Neural cell (in vitro differentiated cells): ENCODE measurements at regions not wholly inside any gene's neighbourhood (a gene's known extent, or its start where the extent isn't known, plus 50 kb on each side); places are given as distances from the start of the nearest gene placed in this dataset.

Source experiments
- H2AFZ ChIP-seq: fragments of 200-600, 300-800 bp; sonication (generic), shearing (Covaris generic); 2 replicates; pipeline ENCODE4 v1.6.0; 2014; ENCODE audit warnings: low read depth, mild to moderate bottlenecking, antibody characterized with exemption, low read length, moderate library complexity
- H3F3A ChIP-seq: fragments of 200-600 bp; shearing (Covaris generic); 2 replicates; pipeline ENCODE4 v1.6.1; 2016; ENCODE audit warnings: mild to moderate bottlenecking, moderate library complexity, mixed read lengths, antibody characterized with exemption, low read length; ENCODE audit not compliant: insufficient read depth, poor library complexity, severe bottlenecking
- H3K27ac ChIP-seq: fragments of 200-600, 300-800 bp; sonication (generic), shearing (Covaris generic); 2 replicates; pipeline ENCODE4 v1.5.1; 2014; ENCODE audit warnings: mild to moderate bottlenecking, low read length, moderate library complexity
- H3K27me3 ChIP-seq: fragments of 300-800, 200-600 bp; sonication (generic), shearing (Covaris generic); 2 replicates; pipeline ENCODE4 v1.6.0; 2014; ENCODE audit warnings: mild to moderate bottlenecking, low read depth, low read length, moderate library complexity; ENCODE audit not compliant: insufficient read depth
- H3K36me3 ChIP-seq: fragments of 300-800, 200-600 bp; sonication (generic), shearing (Covaris generic); 2 replicates; pipeline ENCODE4 v1.5.1; 2014; ENCODE audit warnings: mild to moderate bottlenecking, antibody characterized with exemption, low read length, moderate library complexity; ENCODE audit not compliant: insufficient read depth
- H3K4me2 ChIP-seq: fragments of 300-800, 200-600 bp; sonication (generic), shearing (Covaris generic); 2 replicates; pipeline ENCODE4 v1.6.0; 2014; ENCODE audit warnings: mild to moderate bottlenecking, low read length
- H3K4me3 ChIP-seq: fragments of 300-800, 200-600 bp; sonication (generic), shearing (Covaris generic); 2 replicates; pipeline ENCODE4 v1.5.1; 2014; ENCODE audit warnings: mild to moderate bottlenecking, low read length, moderate library complexity
- H3K79me2 ChIP-seq: fragments of 200-600 bp; shearing (Covaris generic); replicated peaks from 2 replicates; pipeline ENCODE4 v1.6.0; 2014; ENCODE audit warnings: mild to moderate bottlenecking, low read length, moderate library complexity; ENCODE audit not compliant: insufficient read depth
- H3K9ac ChIP-seq: fragments of 300-800, 200-600 bp; sonication (generic), shearing (Covaris generic); 2 replicates; pipeline ENCODE4 v1.6.1; 2016; ENCODE audit warnings: mild to moderate bottlenecking, low read length, mixed read lengths
- H3K9me2 ChIP-seq: fragments of 200-600 bp; shearing (Covaris generic); 2 replicates; pipeline ENCODE4 v1.6.1; 2016; ENCODE audit warnings: mild to moderate bottlenecking, low read length, mixed read lengths; ENCODE audit not compliant: insufficient read depth
- H3K9me3 ChIP-seq: fragments of 200-600, 300-800 bp; sonication (generic), shearing (Covaris generic); 2 replicates; pipeline ENCODE4 v1.6.1; 2016; ENCODE audit warnings: mild to moderate bottlenecking, mixed run types, low read length, moderate library complexity, mixed read lengths
- H4K20me1 ChIP-seq: fragments of 200-600 bp; shearing (Covaris generic); 2 replicates; pipeline ENCODE4 v1.6.1; 2016; ENCODE audit warnings: mild to moderate bottlenecking, mixed run types; ENCODE audit not compliant: insufficient read depth
- CTCF ChIP-seq: fragments of 450-650 bp; IDR thresholded peaks from 2 replicates; pipeline ENCODE4 v1.5.1; 2014; ENCODE audit warnings: antibody characterized with exemption, mild to moderate bottlenecking, moderate library complexity; ENCODE audit not compliant: poor library complexity, severe bottlenecking
- EP300 ChIP-seq: fragments of 450-650 bp; conservative IDR thresholded peaks from 2 replicates; pipeline ENCODE4 v1.6.1; 2014; ENCODE audit warnings: antibody characterized with exemption, mild to moderate bottlenecking, moderate library complexity; ENCODE audit not compliant: poor library complexity, severe bottlenecking
- EZH2 ChIP-seq: fragments of 200-600, 300-800 bp; shearing (Covaris generic), sonication (generic); IDR thresholded peaks from 2 replicates; pipeline ENCODE4 v1.6.1; 2014; ENCODE audit warnings: antibody characterized with exemption, low read length, borderline replicate concordance, mild to moderate bottlenecking; ENCODE audit not compliant: insufficient read depth, poor library complexity, severe bottlenecking
- MXI1 ChIP-seq: fragments of 450-650 bp; conservative IDR thresholded peaks from 2 replicates; pipeline ENCODE4 v1.6.1; 2014; ENCODE audit warnings: antibody characterized with exemption, mild to moderate bottlenecking; ENCODE audit not compliant: poor library complexity, severe bottlenecking
- POLR2AphosphoS5 ChIP-seq: IDR thresholded peaks from 2 replicates; pipeline ENCODE4 v1.6.1; 2012
- RAD21 ChIP-seq: fragments of 450-650 bp; conservative IDR thresholded peaks from 2 replicates; pipeline ENCODE4 v1.6.1; 2014; ENCODE audit warnings: antibody characterized with exemption, mild to moderate bottlenecking, moderate library complexity
- REST ChIP-seq: IDR thresholded peaks from 2 replicates; pipeline ENCODE4 v1.6.1; 2012; ENCODE audit warnings: borderline replicate concordance
- SMC3 ChIP-seq: fragments of 450-650 bp; conservative IDR thresholded peaks from 2 replicates; pipeline ENCODE4 v1.6.1; 2014; ENCODE audit warnings: antibody characterized with exemption, mild to moderate bottlenecking, moderate library complexity; ENCODE audit not compliant: poor library complexity
- TAF1 ChIP-seq: IDR thresholded peaks from 2 replicates; pipeline ENCODE4 v1.6.1; 2012; ENCODE audit warnings: low read depth

- H3K79me2 ChIP-seq = no peaks in the 10 kb centered on the region
- no peaks in the 10 kb centered on the region for H3K9me3 ChIP-seq
- no peak overlapping the region for H3K4me2 ChIP-seq
- H3K36me3 ChIP-seq = no peaks in the 10 kb centered on the region
- no peaks in the 10 kb centered on the region for H3K27me3 ChIP-seq
- no peak overlapping the region for H3K4me3 ChIP-seq
- H3K9ac ChIP-seq = no peak overlapping the region
- no peaks in the 10 kb centered on the region for H4K20me1 ChIP-seq
- no peak overlapping the region for H3K27ac ChIP-seq
- TF ChIP-seq RAD21 (no peak), POLR2AphosphoS5 (no peak), TAF1 (no peak), SMC3 (no peak), CTCF (no peak), EP300 (no peak), REST (no peak), MXI1 (no peak), EZH2 (no peak)
- no peaks in the 10 kb centered on the region for H3K9me2 ChIP-seq
- no peaks in the 10 kb centered on the region for H3F3A ChIP-seq
- no peak overlapping the region for H2AFZ ChIP-seq
Measured at GRCh38 chr16:16882766-16883165, 503.8 kb downstream of the NPIPA7 start.

GRCh38 chr16:16884451-16884850, 505.5 kb downstream of the NPIPA7 start:
- no peak overlapping the region for H3K4me2 ChIP-seq
- H3K27me3 ChIP-seq = no peaks in the 10 kb centered on the region
- no peak overlapping the region for H2AFZ ChIP-seq
- H3K9ac ChIP-seq = no peak overlapping the region
- no peaks in the 10 kb centered on the region for H3F3A ChIP-seq
- no peaks in the 10 kb centered on the region for H3K9me3 ChIP-seq
- no peaks in the 10 kb centered on the region for H3K36me3 ChIP-seq
- H3K27ac ChIP-seq = no peak overlapping the region
- TF ChIP-seq POLR2AphosphoS5 (no peak), REST (no peak), RAD21 (no peak), SMC3 (no peak), TAF1 (no peak), EP300 (no peak), CTCF (no peak), MXI1 (no peak), EZH2 (no peak)
- H3K79me2 ChIP-seq = no peaks in the 10 kb centered on the region
- no peaks in the 10 kb centered on the region for H4K20me1 ChIP-seq
- H3K9me2 ChIP-seq = no peaks in the 10 kb centered on the region
- no peak overlapping the region for H3K4me3 ChIP-seq
